ENCODE measurements at regions not wholly inside any gene's neighbourhood (a gene's known extent, or its start where the extent isn't known, plus 50 kb on each side); places are given as distances from the start of the nearest gene placed in this dataset.

GRCh38 chr1:239982762-239983161 lies 108.9 kb upstream of the FMN2 start:
- no peak for TF ChIP-seq CTCF (IDR thresholded peaks at IDR 0.05)
- TF ChIP-seq POLR2A (IDR thresholded peaks at IDR 0.05), result no peak
- no peak for TF ChIP-seq POLR2AphosphoS5 (IDR thresholded peaks at IDR 0.05)

All from breast epithelium (tissue), 3 donors.